Dermis microvascular lymphatic vessel endothelial cell (primary cell): ENCODE measurements at regions not wholly inside any gene's neighbourhood (a gene's known extent, or its start where the extent isn't known, plus 50 kb on each side); places are given as distances from the start of the nearest gene placed in this dataset.

ENCODE experiments used
- DNase-seq, 2 donors: peaks; one replicate each; pipeline versions ENCODE4 v3.0.0 to v3.0.0-alpha.2; 2010; ENCODE audit warnings: low read depth in 2 of 2

DNA sequence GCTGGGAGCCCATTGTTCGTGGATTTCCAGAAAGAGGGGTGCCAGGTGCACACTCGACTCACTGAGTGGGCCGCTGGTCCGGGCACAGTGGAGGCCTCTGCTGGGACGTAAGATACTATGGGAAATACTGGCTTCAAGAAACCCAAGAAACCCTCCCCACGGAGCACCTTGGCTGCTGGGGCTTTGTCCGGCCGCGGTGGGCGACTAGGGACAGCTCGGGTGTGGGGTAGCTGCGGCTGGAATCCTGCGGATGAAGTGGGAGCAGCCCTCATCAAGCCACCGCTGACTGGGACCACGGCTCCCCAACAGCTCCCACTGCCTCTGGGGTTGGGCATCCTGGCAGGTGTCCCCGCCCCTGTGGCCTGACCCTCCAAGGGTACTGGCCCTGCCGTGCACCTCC is 69.5 kb upstream of the GATA5 start:
- DNase-seq = no peak

DNA sequence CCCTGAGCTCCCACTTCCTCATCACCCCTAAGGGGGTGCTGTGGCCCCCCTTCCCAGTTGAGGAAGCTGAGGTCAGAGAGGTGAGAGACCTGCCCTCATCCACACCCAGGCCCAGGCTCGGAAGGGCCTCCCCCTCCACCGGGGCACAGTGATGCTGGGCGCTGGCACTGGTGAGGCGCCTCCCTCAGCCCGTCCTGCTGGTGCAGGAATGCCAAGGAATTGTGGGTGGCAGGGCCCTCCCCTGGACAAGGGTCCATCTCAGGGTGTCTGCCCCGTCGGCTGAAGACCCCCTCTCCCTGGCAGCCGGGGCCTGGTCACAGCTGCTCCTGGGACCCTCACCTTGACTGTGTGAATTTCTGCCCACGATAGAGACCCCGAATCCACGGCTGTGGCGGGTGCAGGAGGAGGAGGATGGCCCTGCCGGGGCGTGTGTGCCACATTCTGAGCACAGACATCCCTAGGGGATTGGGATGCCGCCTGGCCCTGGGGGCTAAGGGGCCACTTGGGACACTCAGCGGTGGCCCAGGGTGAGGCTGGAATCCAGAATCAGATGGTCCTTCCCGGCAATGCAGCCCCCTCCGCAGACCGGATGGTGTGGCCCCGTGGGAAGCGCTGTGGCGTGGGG is 70.2 kb upstream of the GATA5 start:
- DNase-seq = no peak

GRCh38 chr20:62546606-62547005 is 70.8 kb upstream of the GATA5 start:
- no peak for DNase-seq

DNA sequence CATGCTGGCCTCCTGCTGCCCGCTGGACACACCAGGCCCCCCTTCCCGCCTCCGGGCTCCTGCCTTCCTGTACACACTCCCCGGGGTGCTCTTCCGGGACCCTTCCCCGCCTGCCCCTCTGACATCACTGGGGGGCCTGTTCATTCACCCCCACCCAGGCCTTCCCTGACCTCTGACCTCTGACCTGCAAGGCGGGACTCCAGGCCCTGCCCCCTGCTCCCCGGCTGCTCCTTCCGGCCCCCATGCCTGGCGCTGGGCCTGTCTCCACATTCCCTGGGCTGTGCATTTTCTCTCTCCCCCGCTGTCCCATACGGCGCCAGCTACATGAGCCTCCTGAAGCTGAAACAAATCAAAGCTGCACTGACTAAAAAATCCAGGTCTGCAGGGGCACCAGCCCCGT is 71.6 kb upstream of the GATA5 start:
- no peak for DNase-seq

GRCh38 chr20:62548471-62548870 is 72.7 kb upstream of the GATA5 start:
- no peak for DNase-seq

- no peak for DNase-seq
Observed at GRCh38 chr20:62549029-62549428, 73.2 kb upstream of the GATA5 start.

DNA sequence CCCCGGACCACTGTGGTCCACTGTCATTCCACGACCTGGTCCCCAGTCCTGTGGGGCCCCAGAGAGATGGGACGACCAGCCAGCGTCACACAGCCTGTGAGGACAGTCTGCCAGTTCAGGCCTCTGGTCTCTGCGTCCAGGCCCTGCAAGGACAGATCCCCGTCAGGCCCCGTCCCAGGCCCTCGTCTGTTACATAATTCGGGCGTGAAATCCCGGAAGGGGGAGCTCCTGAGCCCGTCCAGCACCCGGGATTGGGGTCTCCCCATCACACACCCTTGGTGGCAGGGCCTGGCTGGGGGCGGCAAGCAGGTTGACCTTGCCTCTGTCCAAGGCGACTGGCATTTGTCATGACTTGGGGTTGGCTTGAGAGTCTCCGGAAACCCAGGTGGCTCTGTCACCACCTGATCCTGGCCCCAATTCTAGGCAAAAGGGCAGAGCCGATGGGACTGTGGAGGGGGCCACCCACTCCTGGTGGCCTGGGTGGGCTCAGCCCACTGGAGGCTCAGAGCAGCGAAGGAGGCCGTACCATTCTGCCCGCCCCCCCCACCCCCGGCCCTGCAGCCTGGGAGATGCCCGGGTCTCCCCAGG is 73.8 kb upstream of the GATA5 start:
- no peak for DNase-seq

- DNase-seq = no peak
Observed at GRCh38 chr20:62550087-62550632, 74.4 kb upstream of the GATA5 start.

GRCh38 chr20:62551407-62552323 is 75.9 kb upstream of the GATA5 start:
- no peak for DNase-seq

- DNase-seq = no peak
Observed at GRCh38 chr20:62552613-62553012, 76.8 kb upstream of the GATA5 start.

GRCh38 chr20:62553136-62553837 is 77.5 kb upstream of the GATA5 start:
- no peak for DNase-seq

GRCh38 chr20:62553838-62554161 is 78.0 kb upstream of the GATA5 start:
- no peak for DNase-seq

- peak in 1 of 2 donors; percentile 3 for DNase-seq
Observed at GRCh38 chr20:62554214-62554897, 78.6 kb upstream of the GATA5 start.

DNA sequence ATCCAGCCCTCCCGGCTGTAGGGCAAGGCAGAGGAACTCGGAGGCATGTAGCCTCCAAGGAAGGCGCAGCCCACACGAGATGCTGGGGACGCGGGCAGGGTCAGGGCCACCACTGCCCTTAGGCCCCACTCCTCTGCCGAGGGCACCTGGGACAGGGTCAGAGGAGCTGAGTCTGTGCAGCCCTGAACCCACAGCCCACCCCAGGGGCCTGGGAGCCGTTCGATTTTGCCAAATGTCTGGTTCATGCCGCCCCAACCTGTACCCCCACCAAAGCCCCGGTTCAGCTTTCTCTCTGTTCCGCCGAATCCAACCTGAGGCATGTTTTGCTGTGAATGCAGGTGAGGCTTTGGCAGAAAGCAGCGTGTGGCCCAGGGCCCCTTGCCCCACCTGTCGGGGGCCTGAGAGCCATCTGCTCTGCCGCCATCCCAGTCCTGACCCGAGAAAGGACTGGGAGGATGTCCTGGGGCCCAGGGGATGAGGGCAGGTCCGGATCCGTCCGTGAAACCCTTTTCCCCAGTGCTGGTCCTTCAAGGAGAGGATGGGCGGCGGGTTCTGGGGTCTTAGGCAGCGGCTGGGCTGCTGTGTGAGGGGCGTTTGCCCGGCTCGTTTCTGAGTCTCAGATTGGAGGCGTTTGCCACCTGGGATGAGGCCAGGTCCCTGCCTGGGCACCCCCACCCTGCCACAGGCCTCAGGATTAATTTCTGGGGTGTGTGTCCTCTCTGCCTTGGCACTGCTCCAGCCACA is 79.3 kb upstream of the GATA5 start:
- DNase-seq = no peak

DNA sequence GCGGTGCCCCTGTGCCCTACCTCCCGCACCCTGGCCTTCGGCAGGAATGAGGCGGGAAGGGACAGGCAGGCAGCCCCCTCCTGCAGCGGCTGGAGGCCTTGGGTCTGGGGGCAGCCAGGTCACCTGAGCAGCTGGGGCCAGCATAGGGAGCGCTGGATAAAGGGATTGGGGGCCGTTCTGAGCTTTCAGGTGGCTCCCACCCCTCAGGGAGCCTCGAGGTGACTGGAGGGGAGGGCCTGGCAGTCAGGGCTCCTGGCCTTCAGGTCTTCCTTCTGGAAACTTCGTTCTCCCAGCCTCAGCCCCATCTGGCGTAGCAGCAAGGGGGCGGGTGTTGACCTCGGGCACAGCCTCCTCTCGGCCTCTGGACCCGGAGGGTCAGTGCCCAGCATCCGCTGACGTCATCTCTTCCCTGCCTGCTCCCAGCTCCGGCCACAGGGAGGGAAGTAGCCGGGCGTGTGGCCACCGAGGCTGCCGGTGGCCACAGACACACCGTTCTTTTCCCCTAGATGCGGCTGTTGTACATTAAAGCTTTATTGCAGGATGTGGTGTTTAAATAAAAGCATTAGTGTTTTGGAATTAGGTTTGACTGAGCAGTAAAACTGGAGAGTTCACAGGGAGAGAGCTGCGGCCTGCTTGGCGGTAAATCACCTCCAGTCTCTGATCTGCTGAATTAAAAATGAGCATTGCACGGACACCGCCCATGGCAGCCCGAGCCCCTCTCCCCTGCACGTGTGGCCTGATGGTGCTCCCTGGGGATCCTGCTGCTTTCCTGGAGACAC is 80.0 kb upstream of the GATA5 start:
- DNase-seq = peak; percentile 5 to 11

DNA sequence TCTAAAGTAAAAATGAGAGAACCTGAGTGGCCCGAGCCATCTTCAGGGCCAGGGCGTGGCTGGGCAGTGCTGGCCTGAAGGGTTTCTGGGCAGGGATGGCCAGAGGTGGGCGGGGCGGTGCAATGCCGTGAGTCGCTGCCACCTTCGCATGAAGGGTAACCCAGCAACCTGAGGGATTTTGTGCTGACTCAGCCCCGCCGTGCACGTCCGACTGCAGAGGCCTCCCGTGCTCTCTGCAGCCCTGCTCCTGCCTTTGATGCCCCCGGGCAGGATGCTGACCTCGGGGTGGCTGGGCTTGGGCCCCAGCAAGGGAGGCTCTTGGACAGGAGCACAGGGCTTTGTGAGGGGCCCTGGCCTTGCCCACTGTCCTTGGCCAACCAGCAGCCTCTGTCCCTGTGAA is 81.7 kb upstream of the GATA5 start:
- DNase-seq = no peak

GRCh38 chr20:62557999-62558408 is 82.2 kb upstream of the GATA5 start:
- no peak for DNase-seq

DNA sequence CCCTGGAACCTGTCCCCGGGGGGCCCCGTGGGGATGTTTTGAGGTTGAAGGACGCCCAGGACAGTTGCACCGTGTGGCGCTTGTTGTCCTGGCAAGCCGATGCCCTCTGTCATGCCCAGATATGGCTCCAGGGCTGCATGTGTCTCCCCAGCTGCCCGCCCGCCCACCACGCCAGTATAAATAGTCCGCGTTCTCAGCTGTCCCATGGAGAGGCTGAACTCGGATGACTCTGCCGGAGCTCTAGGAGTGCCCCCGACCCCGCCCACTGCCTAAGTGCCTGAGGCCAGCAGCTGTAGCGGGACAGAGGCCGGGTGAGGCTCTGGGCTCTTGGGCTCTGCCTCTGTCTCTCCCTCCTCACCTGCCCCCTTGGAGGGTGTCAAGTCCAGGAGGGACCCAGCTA is 83.0 kb upstream of the GATA5 start:
- DNase-seq = no peak

DNA sequence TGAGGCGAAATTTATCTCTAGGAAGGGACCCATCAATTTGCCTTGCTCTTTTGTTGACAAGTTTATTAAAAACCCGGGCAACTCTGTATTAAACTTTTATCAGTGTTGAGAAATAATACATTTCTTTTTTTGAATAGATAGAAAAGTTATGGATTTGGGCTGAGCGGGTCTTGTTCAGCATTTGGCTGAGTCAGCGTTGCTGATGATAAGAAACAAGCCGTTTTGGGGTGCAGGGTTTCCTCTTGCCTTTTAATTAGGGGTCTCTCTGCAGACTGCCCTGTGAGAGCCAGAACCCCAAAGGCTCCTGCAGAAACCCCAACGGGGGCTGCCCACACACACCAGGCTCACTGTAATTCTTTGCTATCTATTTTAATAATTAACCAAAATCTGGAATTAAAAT is 82.1 kb upstream of the SLCO4A1 start:
- DNase-seq = no peak

DNA sequence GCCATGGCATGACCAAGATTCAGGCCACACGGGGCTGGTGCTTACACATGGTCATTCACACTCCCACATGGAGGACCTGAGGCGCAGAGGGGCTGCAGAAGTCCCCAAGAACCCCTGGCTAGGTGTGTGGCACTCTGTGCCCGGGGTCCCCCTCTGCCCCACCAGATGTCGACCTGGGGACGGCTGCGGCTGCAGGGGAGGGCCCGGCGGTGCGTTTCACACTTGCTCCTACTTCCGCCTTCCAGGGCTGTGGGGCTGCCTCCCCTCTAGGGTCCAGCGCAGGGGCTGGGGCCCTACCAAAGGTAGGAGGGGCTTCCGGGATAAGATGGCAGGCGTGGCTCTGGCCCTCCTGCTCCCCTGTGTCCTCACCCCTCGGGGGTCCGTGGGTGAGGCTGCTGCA is 81.1 kb upstream of the SLCO4A1 start:
- DNase-seq = no peak
